HepG2 (cell line): ENCODE measurements at regions not wholly inside any gene's neighbourhood (a gene's known extent, or its start where the extent isn't known, plus 50 kb on each side); places are given as distances from the start of the nearest gene placed in this dataset.

Experiments
- EHMT2 ChIP-seq: fragments of 200-600 bp; sonication (generic); IDR thresholded peaks from 2 replicates; pipeline ENCODE4 v1.7.0; 2017; ENCODE audit warnings: antibody characterized with exemption, low read depth, low read length, borderline replicate concordance
- GATAD2A ChIP-seq: IDR thresholded peaks from 2 replicates; pipeline ENCODE4 v1.6.1; 2016
- HDAC6 ChIP-seq: fragments of 200-600 bp; sonication (generic); IDR thresholded peaks from 2 replicates; pipeline ENCODE4 v1.7.0; 2017; ENCODE audit warnings: mild to moderate bottlenecking, antibody characterized with exemption, low read length, low read depth
- MEIS1 ChIP-seq: sonication (generic); formaldehyde crosslinking; IDR thresholded peaks from 2 replicates; pipeline ENCODE4 v1.9.0; 2021; ENCODE audit warnings: mild to moderate bottlenecking, missing genetic modification reagents, moderate library complexity, borderline replicate concordance
- NFIC ChIP-seq: IDR thresholded peaks from 2 replicates; pipeline ENCODE4 v1.6.1; 2012; ENCODE audit warnings: mild to moderate bottlenecking, low read length, inconsistent platforms
- NR2F1 ChIP-seq, 2 experiments: fragments of 450-650 bp in 1 of 2; formaldehyde crosslinking in 1 of 2; IDR thresholded peaks; 2 replicates each; pipeline versions ENCODE4 v1.5.0 to v1.6.1; 2016 to 2020; ENCODE audit warnings: mild to moderate bottlenecking in 1 of 2, missing compliant biosample characterization in 1 of 2, missing genetic modification reagents in 1 of 2, moderate library complexity in 1 of 2
- POLR2A ChIP-seq, 2 experiments: IDR thresholded peaks; 2 replicates each; pipeline ENCODE4 v1.6.1; 2011; ENCODE audit warnings: low read depth in 2 of 2, low read length in 2 of 2, mild to moderate bottlenecking in 1 of 2, moderate library complexity in 1 of 2; ENCODE audit not compliant: insufficient read depth in 1 of 2
- RNF2 ChIP-seq: fragments of 450-650 bp; conservative IDR thresholded peaks from 2 replicates; pipeline ENCODE4 v1.6.1; 2016; ENCODE audit warnings: low read depth
- SMAD9 ChIP-seq: sonication (generic); formaldehyde crosslinking; IDR thresholded peaks from 2 replicates; pipeline ENCODE4 v1.5.1; 2020; ENCODE audit warnings: mild to moderate bottlenecking, missing genetic modification reagents
- ZNF564 ChIP-seq: sonication (generic); formaldehyde crosslinking; IDR thresholded peaks from 2 replicates; pipeline ENCODE4 v1.8.1; 2023; ENCODE audit warnings: mild to moderate bottlenecking, missing genetic modification reagents
- TF ChIP-seq, protein P1 (sequence below): sonication (generic); formaldehyde crosslinking; IDR thresholded peaks from 2 replicates; pipeline ENCODE4 v1.4.0; 2020; ENCODE audit warnings: missing genetic modification reagents, borderline replicate concordance
- TF ChIP-seq, protein P2 (sequence below): sonication (generic); formaldehyde crosslinking; IDR thresholded peaks from 2 replicates; pipeline ENCODE4 v1.5.0; 2020; ENCODE audit warnings: mild to moderate bottlenecking, missing genetic modification reagents, moderate library complexity
- TF ChIP-seq, protein P3 (sequence below): sonication (generic); formaldehyde crosslinking; IDR thresholded peaks from 2 replicates; pipeline ENCODE4 v1.4.0; 2020; ENCODE audit warnings: missing genetic modification reagents
- TF ChIP-seq, protein P4 (sequence below): sonication (generic); formaldehyde crosslinking; IDR thresholded peaks from 2 replicates; pipeline ENCODE4 v1.8.1; 2023; ENCODE audit warnings: missing genetic modification reagents, inconsistent platforms, borderline replicate concordance

DNA sequence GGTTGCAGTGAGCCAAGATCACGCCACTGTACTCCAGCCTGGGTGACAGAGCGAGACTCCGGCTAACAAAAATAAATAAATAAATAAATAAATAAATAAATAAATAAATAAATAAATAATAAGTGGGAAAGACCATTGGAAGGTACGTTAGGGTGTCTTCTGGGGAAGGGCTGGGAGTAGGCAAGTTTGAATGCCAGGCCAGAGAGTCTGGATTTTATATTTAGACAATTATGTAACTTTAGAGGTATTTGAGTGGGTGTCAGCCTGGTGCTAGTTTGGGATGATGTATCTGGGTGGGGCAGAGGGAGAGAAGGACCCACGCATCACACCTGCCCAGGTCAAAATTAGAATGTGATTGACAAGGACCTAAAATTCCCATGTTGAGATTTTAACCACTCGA, 73.1 kb upstream of the PRNP start:
- TF ChIP-seq EHMT2 (no peak), RNF2 (no peak), SMAD9 (CRISPR knock-in tag) (no peak), NR2F1 (CRISPR knock-in tag; IDR thresholded peaks at IDR 0.05) (no peak), ZNF564 (no peak), GATAD2A (CRISPR knock-in tag) (no peak), NFIC (no peak), POLR2A (IDR thresholded peaks at IDR 0.05; ENCODE audit: insufficient read depth in 1 of 2, low read depth in 2 of 2, low read length in 2 of 2) (no peak), HDAC6 (no peak), MEIS1 (CRISPR knock-in tag) (no peak)
- TF ChIP-seq, protein P1, sequence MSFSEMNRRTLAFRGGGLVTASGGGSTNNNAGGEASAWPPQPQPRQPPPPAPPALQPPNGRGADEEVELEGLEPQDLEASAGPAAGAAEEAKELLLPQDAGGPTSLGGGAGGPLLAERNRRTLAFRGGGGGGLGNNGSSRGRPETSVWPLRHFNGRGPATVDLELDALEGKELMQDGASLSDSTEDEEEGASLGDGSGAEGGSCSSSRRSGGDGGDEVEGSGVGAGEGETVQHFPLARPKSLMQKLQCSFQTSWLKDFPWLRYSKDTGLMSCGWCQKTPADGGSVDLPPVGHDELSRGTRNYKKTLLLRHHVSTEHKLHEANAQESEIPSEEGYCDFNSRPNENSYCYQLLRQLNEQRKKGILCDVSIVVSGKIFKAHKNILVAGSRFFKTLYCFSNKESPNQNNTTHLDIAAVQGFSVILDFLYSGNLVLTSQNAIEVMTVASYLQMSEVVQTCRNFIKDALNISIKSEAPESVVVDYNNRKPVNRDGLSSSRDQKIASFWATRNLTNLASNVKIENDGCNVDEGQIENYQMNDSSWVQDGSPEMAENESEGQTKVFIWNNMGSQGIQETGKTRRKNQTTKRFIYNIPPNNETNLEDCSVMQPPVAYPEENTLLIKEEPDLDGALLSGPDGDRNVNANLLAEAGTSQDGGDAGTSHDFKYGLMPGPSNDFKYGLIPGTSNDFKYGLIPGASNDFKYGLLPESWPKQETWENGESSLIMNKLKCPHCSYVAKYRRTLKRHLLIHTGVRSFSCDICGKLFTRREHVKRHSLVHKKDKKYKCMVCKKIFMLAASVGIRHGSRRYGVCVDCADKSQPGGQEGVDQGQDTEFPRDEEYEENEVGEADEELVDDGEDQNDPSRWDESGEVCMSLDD (CRISPR knock-in tag) = no peak
- TF ChIP-seq, protein P2, sequence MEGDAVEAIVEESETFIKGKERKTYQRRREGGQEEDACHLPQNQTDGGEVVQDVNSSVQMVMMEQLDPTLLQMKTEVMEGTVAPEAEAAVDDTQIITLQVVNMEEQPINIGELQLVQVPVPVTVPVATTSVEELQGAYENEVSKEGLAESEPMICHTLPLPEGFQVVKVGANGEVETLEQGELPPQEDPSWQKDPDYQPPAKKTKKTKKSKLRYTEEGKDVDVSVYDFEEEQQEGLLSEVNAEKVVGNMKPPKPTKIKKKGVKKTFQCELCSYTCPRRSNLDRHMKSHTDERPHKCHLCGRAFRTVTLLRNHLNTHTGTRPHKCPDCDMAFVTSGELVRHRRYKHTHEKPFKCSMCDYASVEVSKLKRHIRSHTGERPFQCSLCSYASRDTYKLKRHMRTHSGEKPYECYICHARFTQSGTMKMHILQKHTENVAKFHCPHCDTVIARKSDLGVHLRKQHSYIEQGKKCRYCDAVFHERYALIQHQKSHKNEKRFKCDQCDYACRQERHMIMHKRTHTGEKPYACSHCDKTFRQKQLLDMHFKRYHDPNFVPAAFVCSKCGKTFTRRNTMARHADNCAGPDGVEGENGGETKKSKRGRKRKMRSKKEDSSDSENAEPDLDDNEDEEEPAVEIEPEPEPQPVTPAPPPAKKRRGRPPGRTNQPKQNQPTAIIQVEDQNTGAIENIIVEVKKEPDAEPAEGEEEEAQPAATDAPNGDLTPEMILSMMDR (CRISPR knock-in tag) = no peak
- TF ChIP-seq, protein P3, sequence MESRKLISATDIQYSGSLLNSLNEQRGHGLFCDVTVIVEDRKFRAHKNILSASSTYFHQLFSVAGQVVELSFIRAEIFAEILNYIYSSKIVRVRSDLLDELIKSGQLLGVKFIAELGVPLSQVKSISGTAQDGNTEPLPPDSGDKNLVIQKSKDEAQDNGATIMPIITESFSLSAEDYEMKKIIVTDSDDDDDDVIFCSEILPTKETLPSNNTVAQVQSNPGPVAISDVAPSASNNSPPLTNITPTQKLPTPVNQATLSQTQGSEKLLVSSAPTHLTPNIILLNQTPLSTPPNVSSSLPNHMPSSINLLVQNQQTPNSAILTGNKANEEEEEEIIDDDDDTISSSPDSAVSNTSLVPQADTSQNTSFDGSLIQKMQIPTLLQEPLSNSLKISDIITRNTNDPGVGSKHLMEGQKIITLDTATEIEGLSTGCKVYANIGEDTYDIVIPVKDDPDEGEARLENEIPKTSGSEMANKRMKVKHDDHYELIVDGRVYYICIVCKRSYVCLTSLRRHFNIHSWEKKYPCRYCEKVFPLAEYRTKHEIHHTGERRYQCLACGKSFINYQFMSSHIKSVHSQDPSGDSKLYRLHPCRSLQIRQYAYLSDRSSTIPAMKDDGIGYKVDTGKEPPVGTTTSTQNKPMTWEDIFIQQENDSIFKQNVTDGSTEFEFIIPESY = no peak
- TF ChIP-seq, protein P4, sequence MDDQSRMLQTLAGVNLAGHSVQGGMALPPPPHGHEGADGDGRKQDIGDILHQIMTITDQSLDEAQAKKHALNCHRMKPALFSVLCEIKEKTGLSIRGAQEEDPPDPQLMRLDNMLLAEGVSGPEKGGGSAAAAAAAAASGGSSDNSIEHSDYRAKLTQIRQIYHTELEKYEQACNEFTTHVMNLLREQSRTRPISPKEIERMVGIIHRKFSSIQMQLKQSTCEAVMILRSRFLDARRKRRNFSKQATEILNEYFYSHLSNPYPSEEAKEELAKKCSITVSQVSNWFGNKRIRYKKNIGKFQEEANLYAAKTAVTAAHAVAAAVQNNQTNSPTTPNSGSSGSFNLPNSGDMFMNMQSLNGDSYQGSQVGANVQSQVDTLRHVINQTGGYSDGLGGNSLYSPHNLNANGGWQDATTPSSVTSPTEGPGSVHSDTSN (CRISPR knock-in tag) = no peak
